Right renal pelvis (tissue), 4 donors: ENCODE measurements at regions not wholly inside any gene's neighbourhood (a gene's known extent, or its start where the extent isn't known, plus 50 kb on each side); places are given as distances from the start of the nearest gene placed in this dataset.
"Not testable (repeated sequence)": the region's sequence is repeated elsewhere in the genome, so short reads cannot be mapped to it uniquely, and the experiment has no call there.

Experiments
- DNase-seq, 4 donors: peaks; one replicate each; pipeline ENCODE4 v3.0.0-alpha.2; 2013; ENCODE audit warnings: low read depth in 4 of 4, low spot score in 3 of 4, missing footprints in 1 of 4

GRCh38 chr2:226487573-226487972 is 312.0 kb downstream of the IRS1 start:
- DNase-seq, result no peak

- DNase-seq, result no peak
Observed at GRCh38 chr2:226483745-226484619, 315.6 kb downstream of the IRS1 start.

- DNase-seq, result no peak
Observed at GRCh38 chr2:226483143-226483542, 316.5 kb downstream of the IRS1 start.

- no peak for DNase-seq
Observed at GRCh38 chr2:226478109-226478809, 321.4 kb downstream of the IRS1 start.

- no peak for DNase-seq
Observed at GRCh38 chr2:226477221-226478108, 322.2 kb downstream of the IRS1 start.

GRCh38 chr2:226475650-226476049 is 324.0 kb downstream of the IRS1 start:
- DNase-seq, result no peak

GRCh38 chr2:226474131-226474530 is 325.5 kb downstream of the IRS1 start:
- no peak for DNase-seq

- no peak for DNase-seq
Observed at GRCh38 chr2:226471987-226472470, 327.6 kb downstream of the IRS1 start.

- no peak for DNase-seq
Observed at GRCh38 chr2:226467633-226468032, 332.0 kb downstream of the IRS1 start.

- no peak for DNase-seq
Observed at GRCh38 chr2:226467221-226467620, 332.4 kb downstream of the IRS1 start.

GRCh38 chr2:226466589-226466988 is 333.0 kb downstream of the IRS1 start:
- no peak for DNase-seq

GRCh38 chr2:226466124-226466523 is 333.5 kb downstream of the IRS1 start:
- DNase-seq, result no peak

- DNase-seq, result no peak
Observed at GRCh38 chr2:226464380-226464779, 335.2 kb downstream of the IRS1 start.

GRCh38 chr2:226463154-226463553 is 336.5 kb downstream of the IRS1 start:
- DNase-seq, result no peak

GRCh38 chr2:226461981-226462380 is 337.6 kb downstream of the IRS1 start:
- DNase-seq, result no peak

GRCh38 chr2:226456144-226456543 is 343.5 kb downstream of the IRS1 start:
- not testable (repeated sequence) for DNase-seq

- DNase-seq, result no peak
Observed at GRCh38 chr2:226452768-226453167, 346.9 kb downstream of the IRS1 start.

- DNase-seq, result no peak
Observed at GRCh38 chr2:226451486-226451885, 348.1 kb downstream of the IRS1 start.

- DNase-seq, result no peak
Observed at GRCh38 chr2:226450141-226450540, 349.5 kb downstream of the IRS1 start.

GRCh38 chr2:226447338-226448300 is 352.0 kb downstream of the IRS1 start:
- DNase-seq, result no peak
